AG04449 (cell line): ENCODE measurements at regions not wholly inside any gene's neighbourhood (a gene's known extent, or its start where the extent isn't known, plus 50 kb on each side); places are given as distances from the start of the nearest gene placed in this dataset.

Experiments used
- CTCF ChIA-PET: fragments of 350-600 bp; formaldehyde crosslinking; extraction: SDS; loops from one replicate; lab custom pipeline; 2021; ENCODE audit warnings: antibody characterized with exemption; lab: Yijun Ruan, JAX
- POLR2A ChIA-PET: fragments of 400-600, 350-600 bp; formaldehyde crosslinking; extraction: SDS; loops from one replicate; lab custom pipeline; 2020; ENCODE audit warnings: antibody characterized with exemption, inconsistent platforms; lab: Yijun Ruan, JAX
- DNase-seq: peaks from one replicate; pipeline ENCODE4 v3.0.0-alpha.2; 2010; ENCODE audit warnings: low read depth, low spot score
- H3K4me3 ChIP-seq: 2 replicates; pipeline ENCODE4 v1.5.1; 2011; ENCODE audit warnings: low read depth, mild to moderate bottlenecking, control low read depth, low read length
- TF ChIP-seq, protein P1 (sequence below): IDR thresholded peaks from one replicate; pipeline ENCODE4 v1.5.1; 2011; ENCODE audit warnings: mild to moderate bottlenecking, moderate library complexity, low read length, control low read depth, inconsistent platforms; ENCODE audit not compliant: insufficient read depth; ENCODE audit errors: missing control alignments

GRCh38 chr5:118236108-118236849 lies 752.1 kb downstream of the DTWD2 start:
- DNase-seq = no peak
- POLR2A ChIA-PET = no interaction called here
- CTCF ChIA-PET = no interaction called here
- TF ChIP-seq, protein P1, sequence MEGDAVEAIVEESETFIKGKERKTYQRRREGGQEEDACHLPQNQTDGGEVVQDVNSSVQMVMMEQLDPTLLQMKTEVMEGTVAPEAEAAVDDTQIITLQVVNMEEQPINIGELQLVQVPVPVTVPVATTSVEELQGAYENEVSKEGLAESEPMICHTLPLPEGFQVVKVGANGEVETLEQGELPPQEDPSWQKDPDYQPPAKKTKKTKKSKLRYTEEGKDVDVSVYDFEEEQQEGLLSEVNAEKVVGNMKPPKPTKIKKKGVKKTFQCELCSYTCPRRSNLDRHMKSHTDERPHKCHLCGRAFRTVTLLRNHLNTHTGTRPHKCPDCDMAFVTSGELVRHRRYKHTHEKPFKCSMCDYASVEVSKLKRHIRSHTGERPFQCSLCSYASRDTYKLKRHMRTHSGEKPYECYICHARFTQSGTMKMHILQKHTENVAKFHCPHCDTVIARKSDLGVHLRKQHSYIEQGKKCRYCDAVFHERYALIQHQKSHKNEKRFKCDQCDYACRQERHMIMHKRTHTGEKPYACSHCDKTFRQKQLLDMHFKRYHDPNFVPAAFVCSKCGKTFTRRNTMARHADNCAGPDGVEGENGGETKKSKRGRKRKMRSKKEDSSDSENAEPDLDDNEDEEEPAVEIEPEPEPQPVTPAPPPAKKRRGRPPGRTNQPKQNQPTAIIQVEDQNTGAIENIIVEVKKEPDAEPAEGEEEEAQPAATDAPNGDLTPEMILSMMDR = no peak
- no peak overlapping the region for H3K4me3 ChIP-seq

- DNase-seq = peak; percentile 24
- CTCF ChIA-PET = no interaction called here
- POLR2A ChIA-PET = no interaction called here
- TF ChIP-seq, protein P1 = no peak
- no peak overlapping the region for H3K4me3 ChIP-seq
Observed at GRCh38 chr5:118233606-118234005, 754.7 kb downstream of the DTWD2 start.

GRCh38 chr5:118228489-118228888 lies 759.9 kb downstream of the DTWD2 start:
- POLR2A ChIA-PET = no interaction called here
- DNase-seq = no peak
- CTCF ChIA-PET = no interaction called here
- TF ChIP-seq, protein P1 = no peak
- H3K4me3 ChIP-seq = no peak overlapping the region

DNA sequence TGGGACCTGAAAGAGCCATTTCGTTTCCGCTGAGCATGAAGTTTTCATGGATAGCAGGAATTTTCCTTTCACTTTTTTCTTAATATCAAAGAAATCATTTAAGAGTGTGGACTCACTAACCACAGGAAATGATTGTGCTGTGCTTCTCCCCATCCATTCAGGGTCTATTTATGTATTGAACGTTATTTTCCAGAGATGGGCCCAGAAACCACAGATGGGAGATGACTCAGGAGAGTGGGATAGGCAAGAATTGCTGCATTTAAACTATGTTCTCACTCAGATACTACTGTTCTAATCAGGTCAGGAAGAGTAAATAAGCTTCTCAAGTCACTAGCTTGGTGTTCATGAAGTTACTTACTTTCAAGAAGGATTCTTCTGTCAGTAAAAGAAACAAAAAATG lies 763.8 kb downstream of the DTWD2 start:
- H3K4me3 ChIP-seq = no peak overlapping the region
- POLR2A ChIA-PET = no interaction called here
- TF ChIP-seq, protein P1 = no peak
- DNase-seq = peak; percentile 37
- CTCF ChIA-PET = no interaction called here

DNA sequence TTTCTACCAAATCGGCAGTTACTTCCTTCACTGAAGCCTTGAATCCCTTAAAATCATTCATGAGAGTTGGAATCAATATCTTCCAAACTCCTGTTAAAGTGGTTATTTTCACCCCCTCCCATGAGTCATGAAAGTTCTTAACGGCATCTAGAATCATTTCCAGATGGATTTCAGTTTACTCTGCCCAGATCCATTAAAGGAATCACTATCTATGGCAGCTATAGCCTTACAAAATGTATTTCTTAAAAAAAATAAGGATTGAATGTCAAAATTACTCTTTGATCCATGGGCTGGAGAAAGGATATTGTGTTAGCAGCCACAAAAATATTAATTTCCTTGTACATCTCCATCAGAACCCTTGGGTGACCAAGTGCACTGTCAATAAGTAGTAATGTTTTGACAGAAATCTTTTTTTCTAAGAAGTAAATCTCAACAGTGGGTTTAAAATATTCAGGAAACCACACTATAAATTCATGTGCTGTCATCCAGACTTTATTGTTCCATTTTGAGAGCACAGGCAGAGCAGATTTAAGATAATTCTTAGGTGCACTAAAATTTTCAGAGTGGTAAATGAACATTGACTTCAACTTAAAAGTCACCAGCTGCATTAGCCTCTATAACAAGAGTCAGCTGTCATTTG lies 767.7 kb downstream of the DTWD2 start:
- CTCF ChIA-PET = no interaction called here
- DNase-seq = no peak
- POLR2A ChIA-PET = no interaction called here
- TF ChIP-seq, protein P1 = no peak
- H3K4me3 ChIP-seq = no peak overlapping the region

DNA sequence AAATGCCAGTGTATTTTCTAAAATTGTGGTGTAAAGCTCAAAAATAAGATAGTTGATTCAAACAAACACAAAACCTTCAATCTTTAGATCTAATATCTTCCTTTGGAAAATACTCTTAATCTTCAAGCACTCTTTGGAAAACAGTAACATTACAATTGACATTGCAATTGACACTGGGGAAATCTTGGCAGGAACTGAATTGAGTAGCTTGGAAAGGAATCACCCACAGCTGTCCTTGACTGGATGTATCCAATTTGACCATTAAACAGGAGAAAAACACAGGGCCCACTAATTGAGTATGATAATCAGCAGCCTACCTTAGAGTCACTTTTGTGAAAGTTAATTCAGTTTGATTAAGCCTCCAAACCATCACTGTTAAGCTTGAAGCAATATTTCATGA lies 776.7 kb downstream of the DTWD2 start:
- POLR2A ChIA-PET = no interaction called here
- DNase-seq = no peak
- TF ChIP-seq, protein P1 = no peak
- H3K4me3 ChIP-seq = no peak overlapping the region
- CTCF ChIA-PET = no interaction called here
